CD1c-positive myeloid dendritic cell (primary cell): ENCODE measurements at regions not wholly inside any gene's neighbourhood (a gene's known extent, or its start where the extent isn't known, plus 50 kb on each side); places are given as distances from the start of the nearest gene placed in this dataset.

ENCODE experiments used
- DNase-seq: peaks from one replicate; pipeline ENCODE4 v3.0.0-alpha.2; 2016; ENCODE audit errors: extremely low spot score

GRCh38 chr9:89863141-89863540, 258.3 kb downstream of the GADD45G start:
- no peak for DNase-seq

DNA sequence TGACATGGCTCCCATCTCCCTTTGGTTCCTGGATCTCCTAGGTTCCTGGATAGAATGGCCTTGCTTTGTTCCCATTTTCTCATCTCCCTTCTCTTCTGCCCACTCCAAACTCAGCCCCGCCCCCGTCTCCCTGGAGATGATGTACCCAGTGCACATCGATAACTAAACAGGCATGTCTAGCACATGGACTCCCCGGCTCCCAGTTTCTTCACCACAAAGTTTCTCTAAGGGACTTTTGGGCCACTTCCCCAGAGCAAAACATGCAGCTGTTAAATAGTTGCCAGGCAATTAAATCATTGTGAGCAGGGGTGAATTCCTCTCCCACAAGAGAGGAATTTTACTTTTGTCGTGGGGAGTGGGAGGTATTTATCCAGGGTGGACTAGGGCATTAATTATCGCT, 259.0 kb downstream of the GADD45G start:
- peak; percentile 19 for DNase-seq

DNA sequence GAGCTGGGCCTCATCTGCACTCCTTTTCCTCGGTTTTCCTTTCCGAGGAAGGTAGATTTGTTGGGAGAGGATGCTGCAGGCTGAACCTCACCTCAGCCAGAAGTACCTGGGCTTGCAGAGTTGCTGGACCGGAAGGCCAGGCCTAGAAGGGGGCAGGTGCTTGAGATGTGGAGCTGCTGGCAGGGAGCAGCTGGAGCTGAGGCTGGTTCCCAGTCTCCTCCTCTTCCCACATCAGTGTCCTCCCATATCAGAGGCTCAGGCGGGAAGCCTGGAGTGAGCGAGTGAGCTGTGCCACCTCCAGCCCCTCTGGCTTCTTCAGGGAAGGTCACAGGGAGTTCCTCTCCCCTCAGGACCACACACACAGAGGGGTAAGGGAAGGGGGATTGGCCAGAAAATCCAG, 259.4 kb downstream of the GADD45G start:
- no peak for DNase-seq

- DNase-seq: no peak
Observed at GRCh38 chr9:89864731-89865130, 259.9 kb downstream of the GADD45G start.

- DNase-seq: no peak
Observed at GRCh38 chr9:89865357-89865756, 260.5 kb downstream of the GADD45G start.

- no peak for DNase-seq
Observed at GRCh38 chr9:89865981-89866380, 261.2 kb downstream of the GADD45G start.

DNA sequence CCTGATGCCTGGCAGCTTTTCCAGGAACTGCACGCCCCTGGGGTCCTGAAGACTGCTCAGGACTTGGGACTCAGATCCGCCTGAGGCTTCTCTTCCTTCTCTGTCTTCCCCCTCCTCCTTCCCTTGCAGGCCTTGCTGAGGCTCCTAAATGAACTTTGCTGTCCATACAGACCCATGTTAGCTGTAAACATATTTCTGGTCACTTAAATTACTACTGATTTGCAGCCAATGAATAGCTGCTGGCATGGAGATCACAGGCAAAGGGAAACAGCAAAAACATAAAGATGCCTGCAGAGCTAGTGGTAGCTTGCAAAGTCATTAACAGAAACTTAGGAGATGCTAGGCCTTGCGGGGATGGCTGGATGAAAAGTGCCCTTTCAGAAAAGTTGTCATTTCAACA, 261.9 kb downstream of the GADD45G start:
- no peak for DNase-seq

GRCh38 chr9:89868100-89868499, 263.3 kb downstream of the GADD45G start:
- DNase-seq: no peak

- DNase-seq: no peak
Observed at GRCh38 chr9:89869793-89870580, 265.2 kb downstream of the GADD45G start.

DNA sequence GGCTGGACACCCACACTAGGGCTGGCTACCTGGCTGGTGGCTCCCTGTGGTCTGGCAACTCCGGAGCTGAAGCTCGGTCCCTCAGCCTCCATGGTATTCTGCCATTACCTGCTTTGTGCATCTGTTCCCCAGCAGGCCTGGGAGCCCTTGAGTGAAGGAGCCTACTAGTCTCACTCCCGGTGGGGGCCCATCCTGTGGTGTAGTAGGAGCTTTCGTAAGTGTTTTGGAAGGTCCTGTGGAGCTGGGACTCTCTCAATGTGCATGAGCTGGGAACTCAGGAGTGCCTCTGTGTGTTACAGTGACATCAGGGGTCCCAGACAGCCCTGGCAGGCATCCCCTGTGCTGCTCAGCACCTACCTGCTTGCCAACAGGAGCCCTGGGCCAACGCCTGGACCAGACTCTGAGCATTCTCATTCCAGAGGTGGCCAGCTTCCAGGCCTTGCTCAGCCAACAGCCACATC, 267.1 kb downstream of the GADD45G start:
- no peak for DNase-seq

GRCh38 chr9:89872426-89872912, 267.7 kb downstream of the GADD45G start:
- no peak for DNase-seq

- no peak for DNase-seq
Observed at GRCh38 chr9:89872913-89873707, 268.3 kb downstream of the GADD45G start.

- no peak for DNase-seq
Observed at GRCh38 chr9:89873801-89874200, 269.0 kb downstream of the GADD45G start.

DNA sequence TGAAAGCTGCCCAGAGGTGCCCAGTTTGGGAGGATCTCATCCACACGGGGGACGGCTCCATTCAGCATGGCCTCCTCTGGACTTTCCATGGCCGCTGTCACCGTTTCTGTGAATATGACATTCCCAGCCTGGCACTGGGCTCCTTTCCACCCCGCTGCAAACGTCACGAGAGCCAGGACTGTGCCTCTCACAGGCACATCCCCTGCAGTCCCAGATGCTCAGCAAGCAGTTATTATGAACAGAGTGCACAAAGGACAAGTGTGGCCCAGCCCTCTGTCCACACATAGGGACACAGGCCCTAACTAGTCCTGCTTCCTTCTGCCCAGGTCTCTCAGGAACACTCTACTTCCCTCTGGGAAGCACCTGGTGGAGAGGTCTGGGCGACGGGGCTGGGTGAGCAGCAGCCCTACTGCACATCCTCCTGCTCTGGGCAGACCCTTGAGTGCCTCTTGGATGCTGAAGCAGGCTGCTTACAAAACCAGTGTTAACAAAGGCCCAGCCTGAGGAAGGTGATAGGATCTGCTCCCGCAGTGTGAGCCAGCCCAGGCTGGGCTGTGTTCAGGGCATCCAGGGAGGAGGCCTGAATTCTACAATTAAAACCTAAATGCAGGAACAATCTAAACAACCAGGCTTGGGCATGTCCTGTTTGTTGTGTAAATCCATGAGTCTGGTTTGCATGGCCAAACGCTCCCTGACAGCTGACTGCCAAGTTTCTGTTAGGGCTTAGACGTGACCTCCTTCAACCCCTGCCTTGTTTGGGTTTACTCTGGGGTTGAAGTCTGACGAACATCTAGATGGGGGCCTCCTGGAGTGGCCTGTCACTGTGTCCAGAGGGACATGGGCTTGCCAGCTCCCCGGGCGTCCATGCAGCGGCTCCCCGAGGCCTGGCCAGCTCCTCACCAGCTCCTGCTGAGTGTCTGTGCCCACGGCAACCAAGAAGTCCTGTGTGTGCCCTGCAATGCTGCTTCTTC, 269.8 kb downstream of the GADD45G start:
- no peak for DNase-seq

DNA sequence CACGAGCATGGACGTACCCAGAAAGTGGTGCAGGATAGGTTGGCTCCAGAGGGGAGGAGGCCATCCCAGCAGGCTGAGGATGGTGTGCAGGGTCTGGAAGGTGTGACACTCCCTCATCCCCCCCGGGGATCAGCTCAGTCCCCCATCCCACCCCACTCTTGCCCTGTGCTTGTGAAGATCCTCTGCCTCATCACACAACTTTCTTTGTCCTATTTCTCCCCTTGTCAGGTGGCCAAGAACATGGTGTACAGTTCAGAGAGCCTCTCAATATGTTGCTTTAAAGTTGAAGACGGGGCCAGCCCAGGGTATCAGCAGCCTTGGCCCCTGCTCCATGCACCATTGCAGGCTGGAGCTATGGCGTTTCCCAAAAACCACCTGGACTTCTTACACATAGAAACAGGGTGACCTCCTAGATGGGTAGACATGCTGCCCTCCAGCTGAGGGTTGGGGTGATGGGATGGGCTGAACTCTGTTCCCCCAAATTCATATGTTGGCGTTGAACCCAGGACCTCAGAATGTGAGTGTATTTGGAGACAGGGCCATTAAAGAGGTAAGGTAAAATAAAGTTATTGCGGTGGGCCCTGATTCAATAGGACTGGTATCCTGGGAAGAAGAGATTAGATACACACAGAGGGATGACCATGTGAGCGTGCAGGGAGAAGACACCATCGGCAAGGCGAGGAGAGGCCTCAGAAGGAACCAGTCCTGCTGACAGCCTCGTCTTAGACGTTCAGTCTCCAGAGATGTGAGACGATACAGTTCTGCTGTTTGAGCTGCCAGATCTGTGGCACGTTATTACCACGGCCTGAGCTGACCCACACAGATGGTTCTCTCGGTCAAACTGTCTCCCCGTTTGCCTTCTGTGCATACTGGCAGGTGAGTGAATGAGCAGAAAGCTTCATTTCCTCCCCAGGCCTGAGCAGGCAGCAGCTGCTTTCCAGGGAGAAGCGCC, 272.5 kb downstream of the GADD45G start:
- no peak for DNase-seq

GRCh38 chr9:89878003-89878411, 273.2 kb downstream of the GADD45G start:
- no peak for DNase-seq

- DNase-seq: no peak
Observed at GRCh38 chr9:89878687-89879086, 273.9 kb downstream of the GADD45G start.

DNA sequence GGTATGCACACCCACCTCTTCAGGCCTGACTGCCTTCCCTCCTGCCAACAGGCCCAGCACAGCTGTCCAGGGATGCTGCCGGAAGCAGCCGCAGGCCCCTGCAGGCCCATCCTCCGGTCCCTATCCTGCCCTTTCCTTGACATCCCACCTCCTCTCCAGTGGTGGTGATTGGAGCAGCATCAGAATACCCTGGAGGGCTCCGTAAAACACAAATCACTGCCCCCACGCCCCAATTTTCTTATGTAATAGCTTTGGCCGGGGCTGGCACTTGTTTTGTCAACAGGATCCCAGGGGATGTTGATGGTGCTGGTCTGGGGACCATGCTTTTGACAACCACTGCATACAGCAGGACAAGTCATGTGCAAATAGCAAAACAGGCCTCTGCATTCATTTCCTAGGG, 274.5 kb downstream of the GADD45G start:
- DNase-seq: no peak

GRCh38 chr9:89879701-89880100, 274.9 kb downstream of the GADD45G start:
- DNase-seq: no peak

DNA sequence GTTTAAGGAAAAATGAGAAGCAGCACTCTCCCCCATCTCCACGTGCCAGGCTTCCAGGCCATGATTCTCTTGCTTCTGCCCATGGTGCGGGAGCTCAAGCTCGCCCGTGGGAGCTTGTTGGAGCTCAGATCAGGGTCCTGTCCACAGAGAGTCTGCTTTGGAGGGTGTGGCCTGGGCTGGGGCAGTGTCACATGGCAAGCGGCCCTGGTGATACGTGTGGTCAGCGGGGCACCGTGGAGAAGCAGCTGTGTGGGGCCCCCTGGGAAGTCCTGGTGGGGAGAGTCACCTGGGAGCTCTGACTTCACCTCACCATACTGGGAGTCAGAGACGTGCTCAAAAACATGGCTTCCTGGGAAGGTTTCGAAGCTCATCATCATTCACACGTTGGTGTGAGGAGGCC, 275.3 kb downstream of the GADD45G start:
- no peak for DNase-seq

DNA sequence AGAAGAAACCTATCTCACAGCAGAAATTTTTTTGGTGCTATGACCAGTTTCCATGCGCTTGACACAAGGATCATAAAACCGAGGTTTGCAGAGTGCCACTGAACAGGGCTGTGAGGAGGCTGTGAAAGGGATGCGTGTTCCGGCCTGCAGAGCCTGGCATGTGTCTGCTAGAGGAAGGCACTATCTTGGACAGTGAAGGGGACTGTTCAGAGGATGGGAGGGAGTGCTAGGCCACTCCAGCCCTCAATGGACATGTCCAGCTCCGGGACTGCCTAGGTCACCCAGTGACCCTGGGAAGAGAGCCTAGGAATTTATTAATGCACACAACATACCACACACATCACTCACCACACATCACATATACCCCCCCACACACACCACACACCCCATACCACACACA, 275.9 kb downstream of the GADD45G start:
- no peak for DNase-seq
